ENCODE measurements at regions not wholly inside any gene's neighbourhood (a gene's known extent, or its start where the extent isn't known, plus 50 kb on each side); places are given as distances from the start of the nearest gene placed in this dataset.

DNA sequence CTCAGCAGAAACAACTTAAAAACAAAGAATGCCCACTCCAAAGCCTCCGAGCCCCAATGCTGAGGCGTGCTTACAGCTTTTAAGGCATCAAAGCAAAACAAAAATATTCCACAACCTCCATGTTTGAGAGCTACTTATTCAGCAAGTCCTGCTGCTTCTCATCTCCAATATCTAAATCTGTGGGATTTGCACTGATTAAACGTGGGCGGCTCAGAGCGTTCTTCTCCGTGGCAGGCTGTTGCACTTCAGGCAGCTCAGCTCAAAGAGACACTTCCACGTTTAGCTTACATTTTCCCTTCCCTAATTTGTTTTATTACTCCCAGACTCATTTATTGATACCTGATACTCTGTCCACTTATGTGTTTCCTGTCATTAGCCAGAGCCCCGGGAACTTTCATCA is 282.6 kb upstream of the MCTP2 start:
- H3K9me2 ChIP-seq: no peaks in the 10 kb centered on the region
- no peak overlapping the region for H3K4me3 ChIP-seq (ENCODE audit: low read depth in 2 of 2, low read length in 1 of 2)
- ChIA-PET CTCF (no interaction called here), POLR2A (no interaction called here)
- no peak overlapping the region for H3K4me2 ChIP-seq
- WGBS (ENCODE audit: low lambda C conversion rate): 57% methylated on average over 8 of the region's 8 CpGs
- H3K27me3 ChIP-seq (ENCODE audit: insufficient read depth): no peaks in the 10 kb centered on the region
- no peak overlapping the region for H2AFZ ChIP-seq (ENCODE audit: low read depth)
- peaks cover 0 to under 1% of the 10 kb centered on the region in 2 experiments; a peak in 1 of 4 replicates for H3K4me1 ChIP-seq (ENCODE audit: control insufficient read depth in 1 of 2, insufficient read depth in 2 of 2, low read depth in 1 of 2, low read length in 1 of 2)
- H3K9me3 ChIP-seq: no peaks in the 10 kb centered on the region
- no peak overlapping the region for H3K27ac ChIP-seq (ENCODE audit: low read depth in 2 of 2, low read length in 1 of 2)
- no peaks in the 10 kb centered on the region for H3K36me3 ChIP-seq (replicated peaks in 1 of 2; ENCODE audit: control insufficient read depth in 1 of 2, insufficient read depth in 2 of 2, low read length in 1 of 2)
- no peak overlapping the region for H3K9ac ChIP-seq
- DNase-seq: no peak
- H3F3A ChIP-seq (replicated peaks; ENCODE audit: insufficient read depth): no peaks in the 10 kb centered on the region
- TF ChIP-seq YY1 (IDR thresholded peaks at IDR 0.05; ENCODE audit: low read depth) (no peak), MEF2A (IDR thresholded peaks at IDR 0.05; ENCODE audit: borderline replicate concordance, low read depth) (no peak), SIN3A (IDR thresholded peaks at IDR 0.05; ENCODE audit: borderline replicate concordance, low read depth, low read length) (no peak), RFX5 (IDR thresholded peaks at IDR 0.05; ENCODE audit: low read length) (no peak), RXRA (IDR thresholded peaks at IDR 0.05; ENCODE audit: borderline replicate concordance, low read depth) (no peak), POLR2AphosphoS5 (IDR thresholded peaks at IDR 0.05; ENCODE audit: low read depth, low read length) (no peak)
- TF ChIP-seq, protein P1, sequence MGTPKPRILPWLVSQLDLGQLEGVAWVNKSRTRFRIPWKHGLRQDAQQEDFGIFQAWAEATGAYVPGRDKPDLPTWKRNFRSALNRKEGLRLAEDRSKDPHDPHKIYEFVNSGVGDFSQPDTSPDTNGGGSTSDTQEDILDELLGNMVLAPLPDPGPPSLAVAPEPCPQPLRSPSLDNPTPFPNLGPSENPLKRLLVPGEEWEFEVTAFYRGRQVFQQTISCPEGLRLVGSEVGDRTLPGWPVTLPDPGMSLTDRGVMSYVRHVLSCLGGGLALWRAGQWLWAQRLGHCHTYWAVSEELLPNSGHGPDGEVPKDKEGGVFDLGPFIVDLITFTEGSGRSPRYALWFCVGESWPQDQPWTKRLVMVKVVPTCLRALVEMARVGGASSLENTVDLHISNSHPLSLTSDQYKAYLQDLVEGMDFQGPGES (IDR thresholded peaks at IDR 0.05; ENCODE audit: low read depth, low read length): no peak
- H4K20me1 ChIP-seq (ENCODE audit: insufficient read depth): no peaks in the 10 kb centered on the region
- no peaks in the 10 kb centered on the region for H3K79me2 ChIP-seq (ENCODE audit: insufficient read depth)

DNA sequence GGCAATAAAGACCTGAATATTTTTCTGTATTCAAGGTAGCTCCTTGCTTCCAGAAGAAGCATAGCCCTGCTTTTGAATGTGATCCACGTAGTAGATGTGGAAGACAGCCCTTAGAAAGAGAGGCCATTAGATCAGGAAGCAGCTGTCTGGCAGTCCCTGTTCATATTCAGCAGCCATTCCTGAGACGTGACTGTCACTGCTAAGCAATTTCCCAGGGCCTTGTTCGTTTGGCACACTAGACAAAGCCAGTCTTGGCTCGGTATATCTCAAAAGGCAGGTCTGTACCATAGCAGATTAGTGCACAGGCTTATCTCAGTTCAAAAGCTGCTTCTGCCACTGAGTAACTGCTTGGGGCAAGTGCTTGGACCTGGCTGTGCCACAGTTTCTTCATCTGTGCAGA is 287.8 kb upstream of the MCTP2 start:
- no peaks in the 10 kb centered on the region for H3K36me3 ChIP-seq (replicated peaks in 1 of 2; ENCODE audit: control insufficient read depth in 1 of 2, insufficient read depth in 2 of 2, low read length in 1 of 2)
- no peak overlapping the region for H2AFZ ChIP-seq (ENCODE audit: low read depth)
- H3K79me2 ChIP-seq (ENCODE audit: insufficient read depth): no peaks in the 10 kb centered on the region
- H4K20me1 ChIP-seq (ENCODE audit: insufficient read depth): no peaks in the 10 kb centered on the region
- no peaks in the 10 kb centered on the region for H3K9me3 ChIP-seq
- no peak overlapping the region for H3K4me2 ChIP-seq
- H3K4me3 ChIP-seq (ENCODE audit: low read depth in 2 of 2, low read length in 1 of 2): no peak overlapping the region
- H3K4me1 ChIP-seq (ENCODE audit: control insufficient read depth in 1 of 2, insufficient read depth in 2 of 2, low read depth in 1 of 2, low read length in 1 of 2): peaks cover 0 to 5% of the 10 kb centered on the region in 2 experiments; a peak in 2 of 4 replicates
- no peaks in the 10 kb centered on the region for H3K9me2 ChIP-seq
- peak; percentile 9 for DNase-seq
- no peaks in the 10 kb centered on the region for H3F3A ChIP-seq (replicated peaks; ENCODE audit: insufficient read depth)
- 18% methylated on average over 4 of the region's 4 CpGs for WGBS (ENCODE audit: low lambda C conversion rate)
- no peak overlapping the region for H3K9ac ChIP-seq
- TF ChIP-seq GATA2 (CRISPR knock-in tag; IDR thresholded peaks at IDR 0.05): peak; percentile 25; the same call in 1 of the 2 replicates
- TF ChIP-seq YY1 (IDR thresholded peaks at IDR 0.05; ENCODE audit: low read depth): no peak
- peak overlapping the region in 1 of 2 experiments; percentile 71; a peak in 2 of 4 replicates for H3K27ac ChIP-seq (ENCODE audit: low read depth in 2 of 2, low read length in 1 of 2)
- no peaks in the 10 kb centered on the region for H3K27me3 ChIP-seq (ENCODE audit: insufficient read depth)
- ChIA-PET POLR2A (interaction anchor here (0.6 kb wide), 1 partner anchor 346 kb away, joined by 6 read pairs; no protein-coding TSS in a partner anchor), CTCF (interaction anchor here (0.8 to 1.6 kb wide), 3 partner anchors 9 to 176 kb away, joined by 3 to 7 read pairs (median 3); no protein-coding TSS in a partner anchor)

DNA sequence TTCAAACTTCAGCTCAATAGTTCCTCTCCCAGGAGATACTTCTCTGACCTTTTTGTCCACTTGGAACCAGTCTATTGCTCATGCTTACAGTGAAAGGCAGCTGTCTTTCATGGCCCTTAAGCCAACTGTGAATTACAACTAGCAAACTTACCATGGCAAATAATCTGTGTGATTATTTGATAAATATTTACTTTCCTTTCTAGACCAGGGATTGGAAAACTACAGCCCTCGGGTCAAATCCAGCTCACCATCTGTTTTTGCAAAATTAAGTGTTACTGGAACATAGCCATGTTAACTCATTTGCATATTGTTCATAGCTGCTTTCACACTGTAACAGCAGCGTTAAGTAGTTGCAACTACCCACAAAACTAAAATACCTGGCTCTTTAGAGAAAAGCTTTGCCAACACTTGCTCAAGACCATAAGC is 289.1 kb upstream of the MCTP2 start:
- no peak overlapping the region for H3K27ac ChIP-seq (ENCODE audit: low read depth in 2 of 2, low read length in 1 of 2)
- no peaks in the 10 kb centered on the region for H3K27me3 ChIP-seq (ENCODE audit: insufficient read depth)
- H3K9me2 ChIP-seq: no peaks in the 10 kb centered on the region
- H3K4me3 ChIP-seq (ENCODE audit: low read depth in 2 of 2, low read length in 1 of 2): no peak overlapping the region
- no peaks in the 10 kb centered on the region for H3K79me2 ChIP-seq (ENCODE audit: insufficient read depth)
- POLR2A ChIA-PET: no interaction called here
- DNase-seq: no peak
- TF ChIP-seq EZH2phosphoT487 (IDR thresholded peaks at IDR 0.05; ENCODE audit: borderline replicate concordance, low read depth): no peak
- TF ChIP-seq, protein P2, sequence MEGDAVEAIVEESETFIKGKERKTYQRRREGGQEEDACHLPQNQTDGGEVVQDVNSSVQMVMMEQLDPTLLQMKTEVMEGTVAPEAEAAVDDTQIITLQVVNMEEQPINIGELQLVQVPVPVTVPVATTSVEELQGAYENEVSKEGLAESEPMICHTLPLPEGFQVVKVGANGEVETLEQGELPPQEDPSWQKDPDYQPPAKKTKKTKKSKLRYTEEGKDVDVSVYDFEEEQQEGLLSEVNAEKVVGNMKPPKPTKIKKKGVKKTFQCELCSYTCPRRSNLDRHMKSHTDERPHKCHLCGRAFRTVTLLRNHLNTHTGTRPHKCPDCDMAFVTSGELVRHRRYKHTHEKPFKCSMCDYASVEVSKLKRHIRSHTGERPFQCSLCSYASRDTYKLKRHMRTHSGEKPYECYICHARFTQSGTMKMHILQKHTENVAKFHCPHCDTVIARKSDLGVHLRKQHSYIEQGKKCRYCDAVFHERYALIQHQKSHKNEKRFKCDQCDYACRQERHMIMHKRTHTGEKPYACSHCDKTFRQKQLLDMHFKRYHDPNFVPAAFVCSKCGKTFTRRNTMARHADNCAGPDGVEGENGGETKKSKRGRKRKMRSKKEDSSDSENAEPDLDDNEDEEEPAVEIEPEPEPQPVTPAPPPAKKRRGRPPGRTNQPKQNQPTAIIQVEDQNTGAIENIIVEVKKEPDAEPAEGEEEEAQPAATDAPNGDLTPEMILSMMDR (IDR thresholded peaks at IDR 0.05): no peak
- TF ChIP-seq, protein P3, sequence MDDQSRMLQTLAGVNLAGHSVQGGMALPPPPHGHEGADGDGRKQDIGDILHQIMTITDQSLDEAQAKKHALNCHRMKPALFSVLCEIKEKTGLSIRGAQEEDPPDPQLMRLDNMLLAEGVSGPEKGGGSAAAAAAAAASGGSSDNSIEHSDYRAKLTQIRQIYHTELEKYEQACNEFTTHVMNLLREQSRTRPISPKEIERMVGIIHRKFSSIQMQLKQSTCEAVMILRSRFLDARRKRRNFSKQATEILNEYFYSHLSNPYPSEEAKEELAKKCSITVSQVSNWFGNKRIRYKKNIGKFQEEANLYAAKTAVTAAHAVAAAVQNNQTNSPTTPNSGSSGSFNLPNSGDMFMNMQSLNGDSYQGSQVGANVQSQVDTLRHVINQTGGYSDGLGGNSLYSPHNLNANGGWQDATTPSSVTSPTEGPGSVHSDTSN (IDR thresholded peaks at IDR 0.05): no peak
- no peak for TF ChIP-seq SIN3A (IDR thresholded peaks at IDR 0.05; ENCODE audit: borderline replicate concordance, low read depth, low read length)
- TF ChIP-seq YY1 (IDR thresholded peaks at IDR 0.05; ENCODE audit: low read depth): no peak
- no peak for TF ChIP-seq RCOR1 (IDR thresholded peaks at IDR 0.05; ENCODE audit: low read length)
- no peak for TF ChIP-seq CHD2 (IDR thresholded peaks at IDR 0.05; ENCODE audit: low read length, partially characterized antibody)
- no peaks in the 10 kb centered on the region for H4K20me1 ChIP-seq (ENCODE audit: insufficient read depth)
- no peak overlapping the region for H2AFZ ChIP-seq (ENCODE audit: low read depth)
- CTCF ChIA-PET: interaction anchor here (0.6 to 1.9 kb wide), 2 partner anchors 15 to 16 kb away, joined by 3 to 5 read pairs; no protein-coding TSS in a partner anchor
- H3K36me3 ChIP-seq (replicated peaks in 1 of 2; ENCODE audit: control insufficient read depth in 1 of 2, insufficient read depth in 2 of 2, low read length in 1 of 2): no peaks in the 10 kb centered on the region
- no peak overlapping the region for H3K4me2 ChIP-seq
- peaks cover 0 to 5% of the 10 kb centered on the region in 2 experiments; a peak in 2 of 4 replicates for H3K4me1 ChIP-seq (ENCODE audit: control insufficient read depth in 1 of 2, insufficient read depth in 2 of 2, low read depth in 1 of 2, low read length in 1 of 2)
- WGBS (ENCODE audit: low lambda C conversion rate): 29% methylated on average over 2 of the region's 2 CpGs
- H3F3A ChIP-seq (replicated peaks; ENCODE audit: insufficient read depth): no peaks in the 10 kb centered on the region
- H3K9ac ChIP-seq: no peak overlapping the region
- no peaks in the 10 kb centered on the region for H3K9me3 ChIP-seq

All from SK-N-SH (cell line).